Stimulated activated CD8-positive, alpha-beta memory T cell treated with anti-CD3 and anti-CD28 coated beads, Interleukin-15, amount 100 ng/mL, for 4 hours (primary cell): ENCODE measurements at regions not wholly inside any gene's neighbourhood (a gene's known extent, or its start where the extent isn't known, plus 50 kb on each side); places are given as distances from the start of the nearest gene placed in this dataset.
"Not testable (repeated sequence)": the region's sequence is repeated elsewhere in the genome, so short reads cannot be mapped to it uniquely, and the experiment has no call there.

Experiments used
- DNase-seq, 2 donors: peaks; one replicate each; pipeline ENCODE4 v3.0.0-alpha.2; 2020; ENCODE audit warnings: low read depth in 2 of 2

DNA sequence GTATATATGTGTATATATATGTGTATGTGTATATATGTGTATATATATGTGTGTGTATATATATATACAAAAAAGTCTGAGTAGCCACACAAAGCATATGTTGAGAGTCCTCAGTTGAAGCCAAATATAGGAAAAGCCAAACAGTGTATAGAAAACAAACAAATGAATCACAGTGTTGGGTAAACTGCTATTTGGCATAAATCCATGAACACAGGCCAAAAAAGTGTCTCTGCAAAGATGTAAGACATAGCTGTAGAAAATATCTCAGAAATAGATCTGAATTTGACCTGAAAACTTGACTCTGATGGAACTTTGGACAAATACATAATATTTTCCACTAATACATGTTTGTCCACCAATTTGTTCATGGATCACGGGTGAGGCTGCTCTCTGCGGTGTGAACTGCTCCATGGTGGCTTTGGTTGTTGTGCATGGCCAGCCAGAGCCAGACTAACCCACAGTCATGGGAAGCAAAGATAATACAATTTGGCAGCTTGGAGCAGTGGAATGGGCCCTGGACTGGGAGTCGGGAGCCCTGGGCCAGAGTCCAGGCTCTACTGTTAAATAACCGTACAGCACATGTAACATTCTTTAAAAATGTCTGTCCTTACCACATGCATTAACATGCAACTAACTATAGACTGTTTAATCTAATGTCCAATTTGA is 76.9 kb upstream of the EED start:
- no peak for DNase-seq

DNA sequence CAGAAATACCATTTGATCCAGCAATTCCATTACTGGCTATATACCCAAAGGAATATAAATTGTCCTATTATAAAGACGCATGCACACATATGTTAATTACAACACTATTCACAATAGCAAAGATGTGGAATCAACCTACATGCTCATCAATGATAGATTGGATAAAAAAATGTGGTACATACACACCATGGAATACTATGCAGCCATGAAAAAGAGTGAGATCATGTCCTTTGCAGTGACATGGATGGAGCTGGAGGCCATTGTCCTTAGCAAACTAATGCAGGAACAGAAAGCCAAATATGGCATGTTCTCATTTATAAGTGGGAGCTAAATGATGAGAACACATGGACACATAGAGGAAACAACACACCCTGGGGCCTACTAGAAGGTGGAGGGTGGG is 78.3 kb upstream of the EED start:
- DNase-seq: not testable (repeated sequence)

DNA sequence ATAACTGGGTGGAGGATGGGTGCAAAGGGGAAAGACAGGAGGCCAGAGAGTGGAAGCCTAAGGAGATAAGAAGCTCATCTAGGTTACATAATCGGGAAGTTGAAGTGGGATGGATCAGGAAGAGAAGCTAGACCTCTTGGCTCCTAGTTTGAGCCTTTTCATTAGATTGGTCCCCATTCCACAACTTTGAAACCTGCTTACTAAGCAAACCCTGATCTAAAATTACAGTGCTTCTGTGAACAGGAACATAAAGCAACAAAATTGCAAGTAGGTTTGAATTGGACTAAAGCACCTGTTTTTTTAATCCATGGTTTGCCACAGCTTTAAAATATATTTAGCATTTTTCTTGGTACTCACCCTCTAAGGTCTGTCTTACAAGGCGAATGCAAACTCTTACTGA is 80.4 kb upstream of the EED start:
- no peak for DNase-seq

DNA sequence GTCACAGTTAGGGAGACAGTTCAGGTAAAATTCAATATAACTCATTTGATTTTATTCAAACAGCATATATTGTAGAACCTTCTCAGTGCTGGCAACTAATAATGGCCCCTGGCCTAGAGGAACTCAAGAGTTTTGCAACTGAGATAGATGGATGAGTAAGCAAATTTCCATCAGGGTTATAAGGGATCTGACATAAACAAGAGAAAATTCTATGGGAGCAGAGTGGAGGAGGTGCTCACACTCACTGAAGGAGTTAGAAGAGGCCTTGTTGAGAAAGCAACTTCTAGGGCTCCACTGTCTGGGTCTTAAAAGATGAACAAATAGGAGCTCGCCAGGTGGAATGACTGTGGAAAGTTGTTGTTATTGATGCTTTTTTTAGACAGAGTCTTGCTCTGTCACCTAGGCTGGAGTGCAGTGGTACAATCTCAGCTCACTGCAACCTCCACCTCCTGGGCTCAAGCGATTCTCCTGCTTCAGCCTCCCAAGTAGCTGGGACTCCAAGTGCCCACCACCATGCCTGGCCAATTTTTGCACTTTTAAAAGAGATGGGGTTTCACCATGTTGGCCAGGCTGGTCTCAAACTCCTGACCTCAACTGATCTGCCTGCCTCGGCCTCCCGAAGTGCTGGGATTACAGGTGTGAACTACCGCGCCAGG is 81.2 kb upstream of the EED start:
- DNase-seq: not testable (repeated sequence)

DNA sequence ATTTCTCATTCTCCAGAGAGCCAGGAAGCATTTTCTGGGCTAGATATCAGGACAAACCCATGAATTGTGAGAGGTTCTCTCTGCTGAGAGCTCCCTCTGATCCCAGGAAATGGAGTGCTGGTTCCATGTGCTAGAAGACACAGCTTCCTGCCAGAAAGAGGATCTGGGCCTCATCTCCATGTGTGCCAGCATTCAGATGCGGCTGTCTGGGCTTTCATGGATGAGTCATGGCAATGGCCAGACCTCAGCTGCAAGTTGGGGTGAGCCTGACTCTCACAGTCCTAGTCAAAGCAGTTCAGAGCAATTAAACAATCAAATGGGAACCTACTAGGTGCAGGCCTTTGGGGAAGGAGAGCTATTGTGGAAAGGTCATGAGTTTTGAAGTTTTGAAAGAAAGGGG is 82.3 kb upstream of the EED start:
- no peak for DNase-seq

DNA sequence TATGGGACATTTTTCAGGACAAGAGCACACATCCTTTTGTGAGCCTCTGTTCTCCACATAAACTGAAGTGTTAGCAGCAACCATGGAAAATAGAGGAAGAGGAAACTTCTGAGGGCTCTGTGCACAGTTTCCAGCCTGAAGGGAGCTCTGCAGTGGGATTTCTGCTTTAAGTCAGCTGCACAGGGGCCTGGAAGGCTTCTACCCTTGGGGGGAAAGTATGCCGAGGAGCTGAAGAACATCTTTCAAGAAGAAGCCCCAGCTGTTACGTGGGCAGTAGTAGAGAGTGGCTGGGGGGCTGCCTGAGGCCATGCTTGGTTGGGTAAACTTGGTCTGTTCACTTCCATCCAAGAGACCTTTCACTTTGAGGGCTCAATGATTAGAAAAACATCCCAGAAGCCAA is 82.7 kb upstream of the EED start:
- DNase-seq: no peak

DNA sequence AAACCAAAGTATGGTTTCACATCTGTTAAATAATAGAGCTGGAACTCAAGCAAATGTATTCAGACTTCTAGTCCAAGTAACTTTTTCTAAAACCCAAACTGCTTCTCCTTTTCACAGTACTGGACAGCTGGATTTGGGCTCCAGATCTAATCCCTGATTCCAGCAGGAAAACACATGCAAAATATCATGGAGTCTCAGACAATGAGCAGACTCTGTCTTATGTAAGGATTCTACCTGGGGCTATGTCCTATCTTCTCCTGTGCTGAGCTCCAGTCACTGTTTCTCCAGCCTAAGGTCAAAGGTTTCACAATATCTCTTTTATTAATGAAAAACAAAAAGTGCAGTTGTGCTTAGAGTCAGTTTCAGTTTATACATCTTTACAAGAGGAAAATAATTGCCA is 83.2 kb upstream of the EED start:
- no peak for DNase-seq

DNA sequence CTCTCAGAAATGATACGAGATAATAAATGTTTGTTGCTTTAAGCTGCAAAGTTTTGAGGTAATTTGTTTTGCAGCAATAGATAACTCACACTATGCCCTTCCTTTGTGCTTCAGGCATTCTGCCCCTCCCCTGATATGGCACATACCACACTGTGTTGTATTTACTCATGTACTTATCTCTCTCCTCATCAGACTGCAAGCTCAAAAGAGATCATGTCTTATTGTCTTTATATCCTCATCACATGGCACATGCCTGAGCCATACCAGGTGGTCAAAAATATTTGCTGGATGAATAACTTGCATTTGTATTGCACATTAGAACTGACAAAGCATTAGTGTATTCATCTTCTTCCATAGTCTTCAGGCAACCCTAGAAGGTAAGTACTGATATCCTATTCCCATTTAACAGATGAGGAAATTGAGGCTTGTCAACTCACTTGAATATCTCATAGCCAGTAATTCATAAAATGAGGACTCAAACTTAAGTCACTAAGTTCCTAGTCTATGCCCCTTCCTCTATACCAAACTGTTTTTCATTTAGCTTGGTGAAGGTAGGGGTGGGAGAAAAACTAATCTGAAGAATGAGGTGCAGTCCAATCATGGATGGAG is 83.9 kb upstream of the EED start:
- DNase-seq: no peak

DNA sequence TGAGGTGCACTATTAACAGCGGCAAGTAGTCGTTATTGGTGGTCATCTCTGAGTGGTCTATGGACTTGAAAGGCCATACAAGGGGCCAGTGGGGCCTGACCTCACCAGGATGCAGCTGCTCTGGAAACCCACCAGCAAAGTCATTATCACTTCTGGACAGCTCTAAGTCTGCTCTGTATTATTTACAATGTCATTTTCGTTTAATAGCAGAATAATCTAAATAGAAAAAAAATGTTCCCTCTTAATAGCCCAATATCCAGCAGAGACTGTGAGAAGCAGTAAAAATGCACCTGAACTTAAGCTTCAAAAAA is 85.0 kb upstream of the EED start:
- no peak for DNase-seq

DNA sequence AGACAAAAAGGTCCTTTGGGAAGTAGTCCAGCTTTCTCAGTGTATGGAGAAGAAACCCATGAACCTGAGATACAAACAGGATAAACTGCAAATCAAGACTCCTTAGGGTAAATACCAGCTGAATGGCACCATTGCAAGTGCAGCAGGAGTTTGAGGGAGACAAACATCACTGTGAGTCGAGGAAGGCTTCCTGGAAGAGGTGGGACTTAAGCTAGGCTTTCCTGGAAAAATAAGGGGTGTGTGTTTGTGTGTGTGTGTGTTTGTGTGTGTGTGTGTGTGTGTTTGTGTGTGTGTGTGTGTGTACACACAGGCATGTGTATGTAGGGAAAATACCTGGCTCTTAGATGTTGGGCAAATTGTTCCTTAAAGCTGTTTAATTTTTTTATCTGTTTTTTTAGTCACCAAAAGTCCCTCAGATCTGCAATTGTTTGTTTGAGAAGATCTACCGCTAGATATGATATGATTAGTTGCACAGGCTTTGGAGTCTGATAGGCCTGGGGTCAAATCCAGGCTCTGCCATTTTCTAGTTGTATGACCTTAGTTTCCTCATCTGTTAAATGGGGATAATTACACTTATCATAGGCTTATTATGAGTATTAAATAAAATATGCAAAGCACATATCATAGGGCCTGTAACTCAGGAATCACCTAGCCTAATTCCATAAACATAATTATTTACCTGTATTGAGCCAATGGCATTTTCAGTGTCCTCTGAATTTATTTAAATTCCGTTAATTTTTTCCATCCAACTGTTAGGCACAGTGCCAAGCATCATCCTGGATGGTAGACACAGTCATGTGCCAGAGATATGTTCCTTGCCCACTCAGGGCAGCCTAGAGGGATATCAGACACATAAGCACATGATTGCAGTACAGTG is 85.6 kb upstream of the EED start:
- DNase-seq: no peak

DNA sequence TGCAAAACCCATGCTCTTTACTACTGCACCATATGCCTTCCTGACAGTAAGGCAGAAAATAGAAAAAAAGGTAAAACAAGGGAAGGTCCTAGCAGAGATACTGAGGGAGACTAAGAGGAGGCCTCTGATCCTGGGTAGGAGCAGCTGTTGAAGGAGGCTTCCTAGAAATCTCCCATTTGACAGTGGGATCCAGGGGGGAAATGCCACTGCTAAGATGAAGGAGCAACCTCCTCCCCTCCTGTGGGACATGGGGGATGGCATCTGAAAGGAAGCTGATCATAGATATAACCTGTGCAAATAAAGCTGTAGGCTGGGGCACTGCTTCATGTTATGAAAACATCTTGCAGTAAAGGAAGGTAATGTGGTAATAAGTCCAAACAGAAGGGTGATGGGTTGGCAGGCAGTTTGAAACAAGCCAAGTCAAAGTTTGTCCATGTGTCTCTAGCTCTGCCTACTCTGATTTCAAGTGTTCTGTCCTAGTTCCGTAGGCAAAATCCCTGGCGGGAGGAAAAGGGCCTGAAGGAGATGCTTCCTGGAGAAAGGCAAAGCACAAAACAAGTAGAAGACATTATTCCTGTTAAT is 86.7 kb upstream of the EED start:
- no peak for DNase-seq

DNA sequence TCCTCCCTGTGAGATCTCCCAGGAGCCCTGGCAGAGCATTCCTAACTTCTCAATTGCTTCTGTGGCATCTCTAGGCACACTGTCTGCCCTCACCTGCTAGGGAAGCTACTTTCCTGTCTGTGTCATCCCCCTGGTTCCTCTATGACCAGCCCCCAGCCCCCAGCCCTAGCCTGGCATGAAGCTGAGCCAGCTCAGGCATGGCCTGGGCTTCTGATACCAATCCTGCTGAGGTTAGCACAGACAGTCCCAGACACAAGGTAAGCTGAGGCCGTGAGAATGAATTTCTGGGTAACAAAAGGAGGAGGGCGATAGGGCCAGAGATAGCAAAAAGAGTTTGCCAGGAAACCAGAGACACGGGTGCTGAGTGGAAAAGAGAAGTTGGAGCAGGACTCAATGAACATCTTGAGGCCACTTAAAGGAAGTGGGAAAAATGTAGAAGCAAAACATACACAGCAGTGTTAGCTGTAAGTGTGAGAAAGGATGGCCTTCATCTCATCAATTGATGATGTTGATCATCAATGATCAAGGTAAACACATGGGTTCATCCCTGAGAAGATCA is 87.6 kb upstream of the PICALM start:
- no peak for DNase-seq

DNA sequence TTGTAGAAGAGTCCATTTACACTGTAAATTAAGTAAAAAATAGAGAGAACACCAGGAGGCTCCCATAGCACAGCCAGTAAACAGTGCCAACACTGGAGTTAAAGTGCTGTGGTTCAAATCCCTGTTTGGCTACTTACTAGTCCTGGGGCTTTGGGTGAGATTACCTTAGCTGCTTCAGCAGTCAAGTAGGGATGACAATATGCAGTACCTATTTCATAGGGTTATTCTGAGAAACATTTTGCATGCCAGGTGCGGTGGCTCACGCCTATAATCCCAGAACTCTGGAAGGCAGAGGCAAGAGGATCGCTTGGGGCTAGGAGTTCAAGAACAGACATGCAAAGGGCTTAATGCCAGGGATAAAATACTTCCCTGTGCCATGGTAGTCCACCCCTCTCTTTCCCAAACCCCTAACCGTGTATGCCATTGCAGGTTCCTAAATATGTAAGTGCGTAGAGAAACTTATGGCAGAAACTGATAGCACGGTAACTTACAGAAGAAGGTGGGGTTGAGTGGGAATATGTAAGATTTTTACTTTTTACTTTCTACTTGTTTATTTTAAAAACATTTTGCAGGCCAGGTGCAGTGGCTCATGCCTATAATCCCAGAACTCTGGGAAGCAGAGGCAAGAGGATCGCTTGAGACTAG is 86.4 kb upstream of the PICALM start:
- DNase-seq: no peak

DNA sequence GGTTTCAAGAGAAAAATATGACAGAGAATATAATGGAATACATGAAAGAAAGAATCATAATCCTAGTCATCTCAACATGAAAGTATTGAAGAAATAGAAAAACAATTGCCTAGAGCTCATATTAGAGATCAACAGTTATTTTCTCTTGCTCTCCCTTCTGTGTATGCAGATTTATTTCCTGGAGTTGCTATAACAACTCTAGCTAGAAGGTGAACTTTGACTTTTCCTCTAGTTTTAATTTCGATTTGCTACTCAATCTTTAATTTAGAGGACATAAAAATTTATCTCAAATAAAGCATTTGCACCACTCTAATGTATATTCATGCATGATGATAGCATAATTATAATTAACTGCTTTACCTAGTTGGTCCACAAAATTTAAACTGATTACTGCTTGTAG is 84.6 kb upstream of the PICALM start:
- no peak for DNase-seq

DNA sequence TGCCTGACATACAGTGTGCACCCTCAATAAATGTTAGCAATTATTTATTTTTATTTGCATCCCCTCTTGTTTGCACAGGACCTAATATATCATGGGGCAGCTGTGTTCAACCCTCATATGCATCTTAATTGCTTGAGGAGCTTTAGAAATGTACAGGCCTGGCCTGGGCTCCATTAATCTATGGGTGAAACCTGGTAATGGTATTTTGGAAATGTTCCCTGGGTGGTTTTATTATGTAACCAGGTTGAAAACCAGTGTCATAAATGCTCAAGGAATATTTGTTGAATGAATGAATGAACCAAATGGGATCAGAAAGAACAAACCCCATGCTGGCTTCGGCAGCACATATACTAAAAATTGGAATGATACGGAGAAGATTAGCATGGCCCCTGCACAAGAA is 84.0 kb upstream of the PICALM start:
- no peak for DNase-seq

DNA sequence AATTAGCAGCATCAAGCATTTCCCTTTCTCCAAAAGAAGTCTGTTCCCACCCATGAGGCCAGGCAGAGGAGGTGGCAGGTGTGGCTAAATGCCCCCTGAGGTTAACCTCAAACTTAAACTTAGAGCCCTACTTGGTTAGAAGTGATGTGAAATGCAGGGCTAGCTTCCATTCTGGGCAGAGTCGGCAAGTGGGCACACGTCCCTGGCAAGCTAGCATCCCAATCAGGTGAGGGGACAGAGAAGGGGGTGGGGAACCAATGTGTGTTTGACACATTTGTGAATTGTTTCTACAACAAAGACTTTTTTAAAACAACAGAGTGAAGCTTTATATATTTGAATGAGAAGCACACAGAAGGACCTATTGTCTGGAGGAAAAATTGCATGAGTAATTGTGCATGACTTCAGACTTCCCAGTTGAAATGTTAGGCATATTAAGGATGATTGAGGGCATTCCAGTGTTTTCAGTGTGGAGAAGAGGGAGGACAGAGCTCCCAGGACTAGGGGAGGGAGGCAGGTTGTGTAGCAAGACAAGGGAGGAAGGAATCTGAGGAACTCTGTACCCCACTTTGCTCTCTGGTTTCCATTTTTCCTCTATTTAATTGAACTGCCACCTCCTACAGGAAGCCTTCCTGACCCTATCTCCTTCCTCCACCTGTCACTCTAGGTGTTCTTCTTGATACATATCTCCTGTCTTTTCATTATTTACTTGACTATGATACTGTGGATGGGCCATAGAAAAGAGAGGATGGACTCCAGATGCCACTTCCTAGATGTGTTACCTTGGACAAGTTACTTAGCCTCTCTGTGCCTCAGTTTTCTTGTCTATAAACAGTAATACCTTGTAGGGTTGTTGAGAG is 83.3 kb upstream of the PICALM start:
- DNase-seq: no peak

DNA sequence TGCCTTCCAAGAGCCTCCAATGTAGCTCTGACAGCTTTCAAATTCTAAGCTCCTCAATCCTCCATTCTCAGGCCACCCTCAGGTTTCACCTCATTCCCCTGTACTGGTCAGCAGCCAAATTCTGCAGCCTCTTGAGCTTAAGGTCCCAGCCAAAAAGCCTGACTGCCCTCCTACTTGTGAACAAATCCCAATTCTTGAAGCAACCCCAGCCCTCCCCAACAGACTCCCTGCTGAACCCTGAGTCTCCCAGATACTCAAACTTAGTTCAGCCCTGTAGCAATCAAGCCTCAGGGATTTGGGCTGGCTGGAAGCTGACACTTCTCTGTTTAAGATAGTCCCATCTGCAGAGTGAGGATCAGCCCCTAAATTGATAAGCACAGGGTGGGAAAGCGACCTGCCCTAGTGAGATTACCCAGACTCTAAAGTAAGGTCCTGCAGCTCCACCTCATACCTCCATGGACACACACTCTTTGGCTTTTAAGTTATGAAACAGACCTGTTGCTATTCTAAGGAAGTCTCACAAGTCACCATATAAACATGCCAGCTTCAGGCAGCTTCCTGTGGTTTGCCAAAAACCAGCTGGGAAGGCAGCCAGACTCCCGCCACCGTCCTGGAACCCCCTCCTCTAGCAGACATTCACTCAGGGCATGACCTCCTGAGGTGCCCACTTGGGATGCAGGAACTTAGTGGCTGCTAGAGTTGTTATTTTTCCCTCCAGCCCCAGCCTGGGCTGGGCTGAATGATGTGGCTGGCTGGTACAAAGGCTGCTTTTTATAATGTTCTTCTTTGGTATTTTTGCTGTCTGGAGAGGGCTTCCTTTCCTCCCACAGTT is 82.5 kb upstream of the PICALM start:
- DNase-seq: no peak

DNA sequence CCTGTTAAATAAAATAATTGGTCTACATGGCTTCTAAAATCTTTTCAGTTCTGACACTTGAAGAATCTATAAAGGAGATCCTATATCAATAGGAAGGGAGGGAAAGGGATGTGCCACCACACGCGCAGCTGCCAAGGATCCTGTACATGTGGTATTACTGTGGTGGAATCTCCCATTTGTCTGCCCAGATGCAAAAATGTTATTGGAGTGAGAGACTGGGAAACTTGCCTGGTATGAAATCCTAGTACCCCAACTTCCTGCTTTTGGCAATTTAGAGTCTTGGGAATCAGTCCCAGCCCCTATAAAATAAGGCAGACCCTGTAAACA is 81.9 kb upstream of the PICALM start:
- DNase-seq: no peak

DNA sequence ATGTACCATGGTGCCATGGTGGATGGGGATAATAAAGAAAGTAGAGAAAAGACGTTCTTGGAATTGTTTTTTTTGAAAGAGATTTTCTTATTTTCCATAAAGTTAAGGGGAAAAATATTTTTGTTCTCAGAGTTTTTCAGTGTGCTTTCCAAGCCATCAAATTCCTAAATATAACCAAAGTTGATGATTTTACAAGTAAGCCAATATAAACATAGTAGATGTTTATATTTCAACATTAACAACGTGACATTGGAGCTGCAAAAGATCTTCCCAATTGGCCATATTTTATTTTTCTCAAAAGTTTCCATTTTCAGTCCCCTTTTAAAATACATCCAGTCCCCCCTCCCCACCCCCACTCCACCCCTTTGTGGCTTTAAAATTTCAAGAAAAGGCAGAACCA is 80.9 kb upstream of the PICALM start:
- no peak for DNase-seq

DNA sequence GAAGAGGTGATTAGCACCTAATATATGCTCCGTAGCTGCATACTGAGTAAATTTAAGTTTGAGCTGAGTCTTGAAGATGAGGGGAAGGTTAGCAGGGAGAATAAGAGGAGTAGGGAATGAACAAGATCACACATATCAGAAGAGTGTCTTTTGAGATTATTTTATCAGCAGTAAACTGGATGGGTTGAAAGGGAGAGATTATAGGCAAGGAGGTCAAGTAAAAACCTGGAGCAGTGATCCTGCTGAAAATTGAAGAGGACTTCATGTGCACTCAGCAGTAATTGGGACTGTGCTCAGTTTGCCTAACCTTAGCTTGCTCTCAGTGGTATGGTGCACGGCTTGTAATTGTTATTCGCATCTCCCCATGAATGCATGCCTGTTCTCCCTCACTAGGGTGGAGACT is 79.5 kb upstream of the PICALM start:
- DNase-seq: no peak
